HCT116 (cell line): ENCODE measurements at regions not wholly inside any gene's neighbourhood (a gene's known extent, or its start where the extent isn't known, plus 50 kb on each side); places are given as distances from the start of the nearest gene placed in this dataset.

Experiments used
- ATAC-seq: fragments of 200-7000 bp; cut with Tn5 transposase; 2 replicates; pipeline ENCODE4 v1.9.1; 2020; ENCODE audit warnings: mild to moderate bottlenecking, moderate library complexity
- BruUV-seq: library from RNA; stranded (reverse); fragments of 400-500 nt; replicated peaks from 2 replicates; lab custom pipeline; 2021; lab: Mats Ljungman, UMichigan
- CTCF ChIA-PET: fragments of 300-600 bp; sonication (Branson Sonifier 250); formaldehyde crosslinking; loops from one replicate; lab custom pipeline; 2021; ENCODE audit warnings: antibody characterized with exemption; lab: Charles Lee
- POLR2A ChIA-PET: fragments of 300-600, 350-600 bp; sonication (Branson Sonifier 250); formaldehyde crosslinking; loops from one replicate; lab custom pipeline; 2021; ENCODE audit warnings: antibody characterized with exemption; lab: Charles Lee
- RAD21 ChIA-PET, 2 experiments: fragments of 300-600 bp; sonication (Branson Sonifier 250); formaldehyde crosslinking; loops; one replicate each; lab custom pipeline; 2023; ENCODE audit warnings: low total read pairs in 2 of 2; ENCODE audit not compliant: uncharacterized antibody in 2 of 2, unreplicated experiment in 2 of 2, low non-redundant PET in 1 of 2; lab: Charles Lee
- DNase-seq: peaks from one replicate; pipeline ENCODE4 v3.0.0-alpha.2; 2010; ENCODE audit warnings: low read depth, low spot score
- H2AFZ ChIP-seq: fragments of 200-600 bp; shearing (Covaris generic), sonication (generic); 2 replicates; pipeline ENCODE4 v1.6.1; 2017; ENCODE audit warnings: low read depth, mixed run types, mixed read lengths, antibody characterized with exemption, low read length; ENCODE audit not compliant: poor library complexity, severe bottlenecking
- H3K27ac ChIP-seq: 2 replicates; pipeline ENCODE4 v1.5.1; 2012; ENCODE audit warnings: low read depth, low read length
- H3K27me3 ChIP-seq: fragments of 200-600 bp; sonication (generic); 2 replicates; pipeline ENCODE4 v1.6.1; 2016; ENCODE audit warnings: mixed run types, low read length, mixed read lengths; ENCODE audit not compliant: insufficient read depth
- H3K36me3 ChIP-seq, 2 experiments: fragments of 200-500 bp in 1 of 2; fragments of 200-600 bp in 1 of 2; sonication (Bioruptor generic) in 1 of 2; sonication (generic) in 1 of 2; 2 replicates each; pipeline versions ENCODE4 v1.5.1 to v1.6.1; 2014 to 2016; ENCODE audit warnings: low read length in 2 of 2, inconsistent platforms in 1 of 2, mixed read lengths in 1 of 2, mixed run types in 1 of 2; ENCODE audit not compliant: insufficient read depth in 2 of 2, control insufficient read depth in 1 of 2
- H3K4me1 ChIP-seq, 2 experiments: fragments of 200-600 bp in 1 of 2; sonication (generic) in 1 of 2; 2 replicates each; pipeline versions ENCODE4 v1.5.1 to v1.6.1; 2012 to 2017; ENCODE audit warnings: low read length in 2 of 2, inconsistent platforms in 1 of 2, mild to moderate bottlenecking in 1 of 2, mixed read lengths in 1 of 2, mixed run types in 1 of 2, moderate library complexity in 1 of 2; ENCODE audit not compliant: insufficient read depth in 2 of 2, control insufficient read depth in 1 of 2
- H3K4me2 ChIP-seq: fragments of 200-600 bp; sonication (generic); 2 replicates; pipeline ENCODE4 v1.6.1; 2017; ENCODE audit warnings: mixed run types, low read length, mixed read lengths
- H3K4me3 ChIP-seq, 2 experiments: fragments of 200-600 bp in 1 of 2; sonication (generic) in 1 of 2; replicated peaks in 1 of 2; 2 replicates each; pipeline ENCODE4 v1.5.1; 2011 to 2016; ENCODE audit warnings: low read length in 2 of 2, control low read depth in 1 of 2, low read depth in 1 of 2, mild to moderate bottlenecking in 1 of 2, mixed read lengths in 1 of 2, mixed run types in 1 of 2
- H3K79me2 ChIP-seq: fragments of 200-600 bp; sonication (generic); 2 replicates; pipeline ENCODE4 v1.6.1; 2017; ENCODE audit warnings: mild to moderate bottlenecking, mixed run types, low read length, moderate library complexity, mixed read lengths; ENCODE audit not compliant: insufficient read depth
- H3K9ac ChIP-seq: fragments of 200-600 bp; sonication (generic); 2 replicates; pipeline ENCODE4 v1.6.1; 2016; ENCODE audit warnings: low read length, mixed read lengths
- H3K9me2 ChIP-seq: fragments of 200-600 bp; sonication (generic), shearing (Covaris generic); 2 replicates; pipeline ENCODE4 v1.6.1; 2017; ENCODE audit warnings: mixed run types, mild to moderate bottlenecking, moderate library complexity; ENCODE audit not compliant: insufficient read depth
- H3K9me3 ChIP-seq, 2 experiments: fragments of 200-500 bp in 1 of 2; fragments of 200-600 bp in 1 of 2; sonication (Bioruptor generic) in 1 of 2; sonication (generic) in 1 of 2; 2 replicates each; pipeline ENCODE4 v1.6.1; 2014 to 2017; ENCODE audit warnings: low read length in 2 of 2, mixed read lengths in 2 of 2, inconsistent platforms in 1 of 2, low read depth in 1 of 2, mild to moderate bottlenecking in 1 of 2, mixed run types in 1 of 2, moderate library complexity in 1 of 2; ENCODE audit not compliant: control insufficient read depth in 1 of 2, insufficient read depth in 1 of 2
- H4K20me1 ChIP-seq: fragments of 200-600 bp; sonication (generic), shearing (Covaris generic); 2 replicates; pipeline ENCODE4 v1.6.1; 2017; ENCODE audit warnings: mixed run types, mild to moderate bottlenecking, moderate library complexity; ENCODE audit not compliant: insufficient read depth
- CBX3 ChIP-seq: IDR thresholded peaks from 2 replicates; pipeline ENCODE4 v1.6.1; 2012; ENCODE audit warnings: low read depth
- CEBPB ChIP-seq: IDR thresholded peaks from 2 replicates; pipeline ENCODE4 v1.6.1; 2012; ENCODE audit warnings: low read depth
- EZH2 ChIP-seq: fragments of 200-600 bp; sonication (generic); IDR thresholded peaks from 2 replicates; pipeline ENCODE4 v1.6.1; 2017; ENCODE audit warnings: antibody characterized with exemption, mixed run types
- EZH2phosphoT487 ChIP-seq: fragments of 200-600 bp; IDR thresholded peaks from 2 replicates; pipeline ENCODE4 v1.6.1; 2018; ENCODE audit warnings: antibody characterized with exemption, borderline replicate concordance
- FOSL1 ChIP-seq: IDR thresholded peaks from 2 replicates; pipeline ENCODE4 v1.6.1; 2012; ENCODE audit warnings: low read depth
- JUND ChIP-seq: IDR thresholded peaks from 2 replicates; pipeline ENCODE4 v1.6.1; 2012
- POLR2AphosphoS5 ChIP-seq: IDR thresholded peaks from 2 replicates; pipeline ENCODE4 v1.6.1; 2011; ENCODE audit warnings: mild to moderate bottlenecking, low read depth, low read length, moderate library complexity
- RAD21 ChIP-seq: IDR thresholded peaks from 2 replicates; pipeline ENCODE4 v1.6.1; 2012; ENCODE audit warnings: low read depth, mild to moderate bottlenecking
- SIN3A ChIP-seq: IDR thresholded peaks from 2 replicates; pipeline ENCODE4 v1.6.1; 2012; ENCODE audit warnings: low read depth
- SP1 ChIP-seq: IDR thresholded peaks from 2 replicates; pipeline ENCODE4 v1.6.1; 2012; ENCODE audit warnings: low read depth
- SRF ChIP-seq: IDR thresholded peaks from 2 replicates; pipeline ENCODE4 v1.6.1; 2012; ENCODE audit warnings: low read depth
- ZNF274 ChIP-seq: fragments of 200-500 bp; sonication (Bioruptor generic); IDR thresholded peaks from 2 replicates; pipeline ENCODE4 v1.6.1; 2014; ENCODE audit warnings: mild to moderate bottlenecking, low read depth, low read length, inconsistent platforms
- intact Hi-C: fragments of 100-400 bp; cut with micrococcal nuclease; formaldehyde crosslinking; loops from 2 replicates; pipeline ENCODE4 v1.10.0; 2022
- TF ChIP-seq, protein P1 (sequence below), 3 experiments: fragments of 200-600 bp in 1 of 3; sonication (generic) in 1 of 3; IDR thresholded peaks in 2 of 3; conservative IDR thresholded peaks in 1 of 3; 2 replicates each; pipeline ENCODE4 v1.5.1; 2012 to 2017; ENCODE audit warnings: low read depth in 2 of 3, low read length in 2 of 3, antibody characterized with exemption in 1 of 3, borderline replicate concordance in 1 of 3, control low read depth in 1 of 3, mild to moderate bottlenecking in 1 of 3, mixed read lengths in 1 of 3, mixed run types in 1 of 3, moderate library complexity in 1 of 3; ENCODE audit not compliant: insufficient read depth in 1 of 3
- TF ChIP-seq, protein P2 (sequence below): IDR thresholded peaks from 2 replicates; pipeline ENCODE4 v1.6.1; 2012

DNA sequence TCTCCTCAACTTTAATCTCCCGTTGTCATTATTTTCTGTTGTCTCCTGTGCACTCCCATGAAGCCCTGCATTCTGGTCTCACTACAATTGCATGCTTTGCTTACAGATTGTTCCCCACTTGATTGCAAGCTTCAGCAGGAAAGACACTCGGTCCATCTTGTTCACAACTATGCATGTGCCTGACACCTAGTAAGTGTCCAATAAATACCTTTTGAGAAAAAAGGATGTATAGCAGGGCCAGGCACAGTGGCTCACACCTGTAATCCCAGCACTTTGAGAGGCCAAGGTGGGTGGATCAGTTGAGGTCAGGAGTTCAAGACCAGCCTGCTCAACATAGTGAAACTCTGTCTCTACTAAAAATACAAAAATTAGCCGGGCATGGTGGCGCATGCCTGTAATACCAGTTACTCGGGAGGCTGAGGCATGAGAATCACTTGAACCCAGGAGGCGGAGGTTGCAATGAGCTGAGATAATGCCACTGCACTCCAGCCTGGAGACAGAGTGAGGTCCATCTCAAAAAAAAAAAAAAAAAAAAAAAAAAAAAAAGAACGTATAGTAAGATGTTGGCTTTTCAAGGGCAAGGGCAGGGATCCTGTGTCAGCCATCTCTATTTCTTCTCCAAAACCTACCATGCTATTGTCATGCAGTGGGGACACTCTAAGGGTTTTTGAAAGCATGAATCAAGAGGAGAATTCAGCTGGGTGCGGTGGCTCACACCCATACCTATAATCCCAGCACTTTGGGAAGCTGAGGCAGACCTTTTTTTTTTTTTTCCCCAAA lies 338.3 kb downstream of the MYCN start:
- Histone ChIP-seq H2AFZ (no peak overlapping the region), H3K27me3 (no peaks in the 10 kb centered on the region), H3K4me2 (no peak overlapping the region), H3K36me3 (no peaks in the 10 kb centered on the region), H3K79me2 (no peaks in the 10 kb centered on the region), H3K9me3 (no peaks in the 10 kb centered on the region), H3K27ac (no peak overlapping the region), H3K9me2 (no peaks in the 10 kb centered on the region), H4K20me1 (no peaks in the 10 kb centered on the region), H3K9ac (no peak overlapping the region)
- intact Hi-C loops, result no loop called here
- ChIA-PET CTCF (no interaction called here), RAD21 (no interaction called here), POLR2A (no interaction called here)
- no peak for ATAC-seq
- TF ChIP-seq JUND (no peak), FOSL1 (no peak), POLR2AphosphoS5 (no peak), SIN3A (no peak), CBX3 (no peak), EZH2 (no peak), ZNF274 (no peak), SRF (no peak), RAD21 (no peak), CEBPB (no peak), SP1 (no peak), EZH2phosphoT487 (no peak)
- TF ChIP-seq, protein P1, sequence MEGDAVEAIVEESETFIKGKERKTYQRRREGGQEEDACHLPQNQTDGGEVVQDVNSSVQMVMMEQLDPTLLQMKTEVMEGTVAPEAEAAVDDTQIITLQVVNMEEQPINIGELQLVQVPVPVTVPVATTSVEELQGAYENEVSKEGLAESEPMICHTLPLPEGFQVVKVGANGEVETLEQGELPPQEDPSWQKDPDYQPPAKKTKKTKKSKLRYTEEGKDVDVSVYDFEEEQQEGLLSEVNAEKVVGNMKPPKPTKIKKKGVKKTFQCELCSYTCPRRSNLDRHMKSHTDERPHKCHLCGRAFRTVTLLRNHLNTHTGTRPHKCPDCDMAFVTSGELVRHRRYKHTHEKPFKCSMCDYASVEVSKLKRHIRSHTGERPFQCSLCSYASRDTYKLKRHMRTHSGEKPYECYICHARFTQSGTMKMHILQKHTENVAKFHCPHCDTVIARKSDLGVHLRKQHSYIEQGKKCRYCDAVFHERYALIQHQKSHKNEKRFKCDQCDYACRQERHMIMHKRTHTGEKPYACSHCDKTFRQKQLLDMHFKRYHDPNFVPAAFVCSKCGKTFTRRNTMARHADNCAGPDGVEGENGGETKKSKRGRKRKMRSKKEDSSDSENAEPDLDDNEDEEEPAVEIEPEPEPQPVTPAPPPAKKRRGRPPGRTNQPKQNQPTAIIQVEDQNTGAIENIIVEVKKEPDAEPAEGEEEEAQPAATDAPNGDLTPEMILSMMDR (IDR thresholded peaks at IDR 0.05 in 2 of 3, conservative IDR thresholded peaks at IDR 0.05 in 1 of 3; ENCODE audit: borderline replicate concordance in 1 of 3, insufficient read depth in 1 of 3, low read depth in 2 of 3, low read length in 2 of 3), result no peak
- TF ChIP-seq, protein P2, sequence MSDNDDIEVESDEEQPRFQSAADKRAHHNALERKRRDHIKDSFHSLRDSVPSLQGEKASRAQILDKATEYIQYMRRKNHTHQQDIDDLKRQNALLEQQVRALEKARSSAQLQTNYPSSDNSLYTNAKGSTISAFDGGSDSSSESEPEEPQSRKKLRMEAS, result no peak
- TF ChIP-seq, all 23 proteins: peak for 0
- no TSS peak for BruUV-seq
- no peak for DNase-seq
- Histone ChIP-seq H3K4me1 (no peaks in the 10 kb centered on the region), H3K4me3 (no peak overlapping the region)
